AG04449 (cell line): ENCODE measurements at regions not wholly inside any gene's neighbourhood (a gene's known extent, or its start where the extent isn't known, plus 50 kb on each side); places are given as distances from the start of the nearest gene placed in this dataset.

Source experiments
- CTCF ChIA-PET: fragments of 350-600 bp; formaldehyde crosslinking; extraction: SDS; loops from one replicate; lab custom pipeline; 2021; ENCODE audit warnings: antibody characterized with exemption; lab: Yijun Ruan, JAX
- POLR2A ChIA-PET: fragments of 400-600, 350-600 bp; formaldehyde crosslinking; extraction: SDS; loops from one replicate; lab custom pipeline; 2020; ENCODE audit warnings: antibody characterized with exemption, inconsistent platforms; lab: Yijun Ruan, JAX
- DNase-seq: peaks from one replicate; pipeline ENCODE4 v3.0.0-alpha.2; 2010; ENCODE audit warnings: low read depth, low spot score
- H3K4me3 ChIP-seq: 2 replicates; pipeline ENCODE4 v1.5.1; 2011; ENCODE audit warnings: low read depth, mild to moderate bottlenecking, control low read depth, low read length
- TF ChIP-seq, protein P1 (sequence below): IDR thresholded peaks from one replicate; pipeline ENCODE4 v1.5.1; 2011; ENCODE audit warnings: mild to moderate bottlenecking, moderate library complexity, low read length, control low read depth, inconsistent platforms; ENCODE audit not compliant: insufficient read depth; ENCODE audit errors: missing control alignments

DNA sequence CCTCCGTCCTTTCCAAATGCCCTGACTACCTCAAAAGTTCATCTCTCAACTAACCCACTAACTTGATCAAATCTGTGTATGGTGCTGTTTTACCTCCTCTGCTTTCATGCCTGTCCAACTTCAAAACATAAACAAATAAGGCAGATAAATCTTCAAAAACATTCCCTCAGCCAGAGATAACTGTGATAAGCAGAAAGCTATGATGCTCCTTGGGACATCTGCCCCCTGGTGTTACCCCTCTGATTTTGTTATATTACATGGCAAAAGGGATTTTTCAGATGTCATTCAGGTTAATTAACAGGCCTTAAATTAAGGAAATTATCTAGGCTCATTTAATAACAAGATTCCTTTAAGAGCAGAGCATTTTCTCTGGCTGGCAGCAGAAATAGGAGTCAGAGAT, 810.8 kb upstream of the CHAC2 start:
- POLR2A ChIA-PET, result no interaction called here
- DNase-seq, result no peak
- CTCF ChIA-PET, result no interaction called here
- TF ChIP-seq, protein P1, sequence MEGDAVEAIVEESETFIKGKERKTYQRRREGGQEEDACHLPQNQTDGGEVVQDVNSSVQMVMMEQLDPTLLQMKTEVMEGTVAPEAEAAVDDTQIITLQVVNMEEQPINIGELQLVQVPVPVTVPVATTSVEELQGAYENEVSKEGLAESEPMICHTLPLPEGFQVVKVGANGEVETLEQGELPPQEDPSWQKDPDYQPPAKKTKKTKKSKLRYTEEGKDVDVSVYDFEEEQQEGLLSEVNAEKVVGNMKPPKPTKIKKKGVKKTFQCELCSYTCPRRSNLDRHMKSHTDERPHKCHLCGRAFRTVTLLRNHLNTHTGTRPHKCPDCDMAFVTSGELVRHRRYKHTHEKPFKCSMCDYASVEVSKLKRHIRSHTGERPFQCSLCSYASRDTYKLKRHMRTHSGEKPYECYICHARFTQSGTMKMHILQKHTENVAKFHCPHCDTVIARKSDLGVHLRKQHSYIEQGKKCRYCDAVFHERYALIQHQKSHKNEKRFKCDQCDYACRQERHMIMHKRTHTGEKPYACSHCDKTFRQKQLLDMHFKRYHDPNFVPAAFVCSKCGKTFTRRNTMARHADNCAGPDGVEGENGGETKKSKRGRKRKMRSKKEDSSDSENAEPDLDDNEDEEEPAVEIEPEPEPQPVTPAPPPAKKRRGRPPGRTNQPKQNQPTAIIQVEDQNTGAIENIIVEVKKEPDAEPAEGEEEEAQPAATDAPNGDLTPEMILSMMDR, result no peak
- no peak overlapping the region for H3K4me3 ChIP-seq

DNA sequence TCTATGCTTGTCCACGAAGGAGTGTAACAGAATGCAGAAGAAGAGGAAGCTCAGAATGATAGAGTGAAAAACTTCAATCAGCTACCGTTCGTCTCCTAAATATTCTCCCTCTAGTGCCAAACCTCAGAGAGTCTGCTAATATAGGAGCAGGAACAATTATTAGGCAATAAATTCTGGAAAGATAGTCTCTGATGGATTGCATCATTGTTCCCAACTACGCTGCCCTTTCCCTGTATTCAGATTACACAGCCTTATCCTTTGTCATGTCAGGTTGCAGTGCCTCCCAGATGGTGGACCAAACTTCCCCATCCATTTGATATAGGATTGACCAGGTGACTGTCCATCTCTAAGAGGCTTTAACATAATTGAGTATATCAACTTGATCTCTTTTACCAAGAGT, 811.5 kb upstream of the CHAC2 start:
- no peak overlapping the region for H3K4me3 ChIP-seq
- TF ChIP-seq, protein P1, result no peak
- DNase-seq, result no peak
- CTCF ChIA-PET, result no interaction called here
- POLR2A ChIA-PET, result no interaction called here

DNA sequence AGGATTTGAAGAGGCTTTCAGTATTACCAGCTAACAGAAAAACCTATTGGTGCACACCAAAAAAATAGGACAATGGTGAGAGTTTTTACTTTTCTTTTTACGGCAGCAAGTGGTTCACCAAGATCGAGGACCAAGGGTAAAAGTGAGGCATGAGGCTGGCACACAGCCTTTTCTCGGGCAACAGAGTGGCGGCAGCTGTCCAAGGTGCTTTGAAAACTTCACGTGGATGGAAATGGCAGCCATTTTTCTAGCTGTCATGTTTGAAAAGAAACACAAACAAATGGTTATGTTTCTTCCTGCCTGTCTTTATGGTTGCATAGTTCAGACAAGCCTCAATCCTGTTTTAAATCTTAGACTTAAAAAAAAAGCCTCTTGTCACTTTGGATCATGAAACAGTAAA, 812.5 kb upstream of the CHAC2 start:
- TF ChIP-seq, protein P1, result no peak
- H3K4me3 ChIP-seq, result no peak overlapping the region
- CTCF ChIA-PET, result no interaction called here
- no peak for DNase-seq
- POLR2A ChIA-PET, result no interaction called here

DNA sequence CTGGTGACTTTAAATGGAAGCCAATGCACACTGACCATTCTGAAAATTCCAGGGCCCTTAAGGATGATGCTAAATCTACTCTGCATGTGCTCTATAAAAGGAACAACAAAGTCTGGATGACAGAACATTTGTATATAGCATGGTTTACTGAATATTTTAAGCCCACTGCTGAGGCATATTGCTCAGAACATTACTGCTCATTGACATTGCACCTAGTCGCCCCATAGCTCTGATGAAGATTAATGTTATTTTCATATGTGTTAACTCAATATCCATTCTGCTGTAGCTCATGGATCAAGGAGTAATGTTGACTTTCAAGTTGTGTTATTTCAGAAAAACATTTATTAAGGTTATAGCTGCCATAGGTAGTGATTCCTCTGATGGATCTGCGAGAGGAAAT, 827.5 kb upstream of the CHAC2 start:
- no peak for DNase-seq
- POLR2A ChIA-PET, result no interaction called here
- CTCF ChIA-PET, result no interaction called here
- TF ChIP-seq, protein P1, result no peak
- H3K4me3 ChIP-seq, result no peak overlapping the region

DNA sequence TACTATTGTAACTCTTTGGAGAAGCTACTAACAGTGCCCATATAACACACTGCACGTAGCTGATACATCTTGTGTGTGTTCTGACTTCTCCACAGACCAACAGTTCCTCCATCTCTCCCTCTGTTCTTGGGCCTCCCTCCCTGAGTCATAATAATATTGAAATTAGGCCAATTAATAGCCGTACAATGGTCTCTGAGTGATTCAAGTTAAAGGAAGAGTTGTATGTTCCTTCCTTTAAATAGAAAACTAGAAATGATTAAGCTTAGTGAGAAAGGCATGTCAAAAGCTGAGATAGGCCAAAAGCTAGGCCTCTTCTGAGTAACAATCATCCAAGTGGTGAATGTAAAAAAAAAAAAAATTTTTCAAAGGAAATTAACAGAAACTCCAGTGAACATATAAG, 828.4 kb upstream of the CHAC2 start:
- H3K4me3 ChIP-seq, result no peak overlapping the region
- DNase-seq, result no peak
- TF ChIP-seq, protein P1, result no peak
- ChIA-PET CTCF (no interaction called here), POLR2A (no interaction called here)

DNA sequence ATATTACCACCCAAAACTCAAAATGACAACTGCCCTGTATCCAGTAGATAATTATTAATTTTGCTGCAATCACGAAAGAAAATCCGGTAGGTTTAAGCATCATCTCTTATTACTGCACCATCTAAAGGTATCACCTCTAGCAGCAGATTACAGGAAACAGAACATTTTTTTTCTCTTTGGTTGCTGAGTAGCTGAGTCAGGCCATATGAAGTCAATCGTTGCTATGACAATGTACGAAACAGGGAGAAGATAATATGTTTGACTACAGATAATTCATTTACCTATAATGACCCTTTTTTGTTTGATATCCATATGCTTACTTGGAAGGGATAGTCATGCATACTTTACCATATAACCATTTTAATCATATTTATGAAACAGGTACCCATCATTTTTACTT, 831.6 kb upstream of the CHAC2 start:
- ChIA-PET CTCF (no interaction called here), POLR2A (no interaction called here)
- no peak for DNase-seq
- H3K4me3 ChIP-seq, result no peak overlapping the region
- TF ChIP-seq, protein P1, result no peak
